Coronary artery (tissue), 2 donors: ENCODE measurements at regions not wholly inside any gene's neighbourhood (a gene's known extent, or its start where the extent isn't known, plus 50 kb on each side); places are given as distances from the start of the nearest gene placed in this dataset.

Experiments used
- DNase-seq: peaks from one replicate; pipeline ENCODE4 v3.0.0-alpha.2; 2017; ENCODE audit warnings: low spot score
- H3K27ac ChIP-seq, 2 donors: fragments of 200-600 bp; sonication (generic); one replicate each; pipeline ENCODE4 v1.5.1; 2016 to 2019
- H3K4me3 ChIP-seq: fragments of 200-600 bp; sonication (generic); 2 replicates; pipeline ENCODE4 v1.5.1; 2016; ENCODE audit warnings: mild to moderate bottlenecking, moderate library complexity
- CTCF ChIP-seq: fragments of 200-600 bp; sonication (generic); IDR thresholded peaks from one replicate; pipeline ENCODE4 v1.5.1; 2019; ENCODE audit warnings: antibody characterized with exemption

- H3K4me3 ChIP-seq: no peak overlapping the region
- H3K27ac ChIP-seq: no peak overlapping the region
- TF ChIP-seq CTCF: no peak
- DNase-seq: no peak
Measured at GRCh38 chr2:19028587-19029375, 329.6 kb downstream of the OSR1 start.

DNA sequence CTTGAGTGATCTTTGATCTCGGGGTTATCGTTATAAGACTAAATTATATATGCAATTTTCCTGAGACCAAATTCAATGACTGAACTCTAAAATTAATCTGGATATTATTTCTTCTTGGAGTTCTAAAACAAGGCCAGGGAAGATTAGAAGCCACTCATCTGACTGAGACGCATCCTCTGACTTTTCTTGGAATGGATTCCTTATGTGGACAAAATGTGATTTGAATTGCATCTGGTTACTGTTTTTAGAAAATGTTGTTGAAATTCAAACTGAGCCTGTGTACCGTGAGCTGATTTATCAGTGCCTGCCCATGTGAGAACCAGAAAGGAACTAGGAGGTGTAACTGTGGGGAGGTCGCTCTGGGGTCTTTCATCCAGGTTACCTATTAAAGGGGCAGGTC is 330.8 kb downstream of the OSR1 start:
- TF ChIP-seq CTCF: no peak
- Histone ChIP-seq H3K27ac (no peak overlapping the region), H3K4me3 (no peak overlapping the region)
- no peak for DNase-seq

- DNase-seq: no peak
- H3K4me3 ChIP-seq: no peak overlapping the region
- no peak for TF ChIP-seq CTCF
- H3K27ac ChIP-seq: no peak overlapping the region
Measured at GRCh38 chr2:19026261-19026660, 332.2 kb downstream of the OSR1 start.

DNA sequence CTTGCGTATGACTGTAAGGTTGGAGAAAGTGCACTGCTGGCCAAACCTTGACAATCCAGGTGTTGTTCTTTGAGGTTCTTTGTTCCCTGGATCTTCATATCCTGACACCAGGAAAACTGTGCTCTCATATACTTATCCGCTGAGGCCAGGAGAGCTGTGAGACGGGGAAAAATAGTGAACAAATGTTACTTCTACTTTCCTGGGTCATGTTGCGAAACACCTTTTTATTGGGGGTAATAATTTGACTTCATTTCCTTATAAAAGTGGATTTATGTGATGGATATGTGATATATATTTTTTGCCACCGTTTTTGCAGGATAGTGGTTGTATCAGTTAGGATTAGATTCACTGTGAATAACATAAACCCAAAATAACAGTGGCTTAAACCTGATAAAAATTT is 336.1 kb downstream of the OSR1 start:
- Histone ChIP-seq H3K27ac (no peak overlapping the region), H3K4me3 (no peak overlapping the region)
- TF ChIP-seq CTCF: no peak
- no peak for DNase-seq

- no peak for DNase-seq
- TF ChIP-seq CTCF: no peak
- Histone ChIP-seq H3K4me3 (no peak overlapping the region), H3K27ac (no peak overlapping the region)
Measured at GRCh38 chr2:19021721-19022120, 336.7 kb downstream of the OSR1 start.

DNA sequence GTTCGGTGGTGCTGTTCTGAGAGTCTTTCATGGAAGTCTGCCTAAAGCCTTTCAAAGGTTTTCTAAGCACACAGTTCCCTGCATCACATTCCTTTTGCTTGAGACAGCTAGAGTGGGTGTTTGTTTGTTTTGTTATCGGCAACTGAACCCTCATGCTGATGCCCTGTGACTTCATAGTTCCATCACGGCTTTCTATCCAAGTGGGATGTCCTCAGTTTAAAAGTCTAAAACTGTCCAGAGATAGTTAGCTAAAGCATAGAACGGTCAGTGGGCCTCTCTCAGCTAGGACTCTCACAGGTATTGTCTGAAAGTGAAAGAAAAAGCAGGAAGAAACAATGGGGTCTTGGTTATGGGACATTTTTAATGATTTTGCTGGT is 337.3 kb downstream of the OSR1 start:
- H3K27ac ChIP-seq: peak overlapping the region in 1 of 2 donors; percentile 19

More for the DNA sequence above, 337.3 kb downstream of the OSR1 start:
- TF ChIP-seq CTCF: no peak
- no peak overlapping the region for H3K4me3 ChIP-seq
- no peak for DNase-seq
